GM23248 (cell line): ENCODE measurements at regions not wholly inside any gene's neighbourhood (a gene's known extent, or its start where the extent isn't known, plus 50 kb on each side); places are given as distances from the start of the nearest gene placed in this dataset.
"Not testable (repeated sequence)": the region's sequence is repeated elsewhere in the genome, so short reads cannot be mapped to it uniquely, and the experiment has no call there.

Experiments used
- DNase-seq: peaks from one replicate; pipeline ENCODE4 v3.0.0-alpha.2; 2015
- H2AFZ ChIP-seq: fragments of 200-600 bp; sonication (generic); 2 replicates; pipeline ENCODE4 v1.6.1; 2016; ENCODE audit warnings: antibody characterized with exemption
- H3F3A ChIP-seq: fragments of 200-600 bp; sonication (generic); 2 replicates; pipeline ENCODE4 v1.6.1; 2016; ENCODE audit warnings: mild to moderate bottlenecking, antibody characterized with exemption, mixed run types; ENCODE audit not compliant: insufficient read depth
- H3K27ac ChIP-seq: fragments of 200-600 bp; sonication (generic); 2 replicates; pipeline ENCODE4 v1.5.1; 2016; ENCODE audit warnings: mild to moderate bottlenecking
- H3K27me3 ChIP-seq: fragments of 200-600 bp; sonication (generic); replicated peaks from 2 replicates; pipeline ENCODE4 v1.6.1; 2016; ENCODE audit warnings: mild to moderate bottlenecking; ENCODE audit not compliant: insufficient read depth
- H3K36me3 ChIP-seq: fragments of 200-600 bp; sonication (generic); 2 replicates; pipeline ENCODE4 v1.6.1; 2016; ENCODE audit warnings: low read depth, mild to moderate bottlenecking
- H3K4me1 ChIP-seq: fragments of 200-600 bp; sonication (generic); 2 replicates; pipeline ENCODE4 v1.6.1; 2016; ENCODE audit warnings: mild to moderate bottlenecking; ENCODE audit not compliant: insufficient read depth
- H3K4me2 ChIP-seq: fragments of 200-600 bp; sonication (generic); one replicate; pipeline ENCODE4 v1.6.1; 2016; ENCODE audit warnings: mild to moderate bottlenecking; ENCODE audit not compliant: unreplicated experiment
- H3K4me3 ChIP-seq: fragments of 200-600 bp; sonication (generic); 2 replicates; pipeline ENCODE4 v1.5.1; 2016; ENCODE audit warnings: mild to moderate bottlenecking
- H3K79me2 ChIP-seq: fragments of 200-600 bp; sonication (generic); 2 replicates; pipeline ENCODE4 v1.6.1; 2016; ENCODE audit warnings: mild to moderate bottlenecking; ENCODE audit not compliant: insufficient read depth
- H3K9ac ChIP-seq: fragments of 200-600 bp; sonication (generic); 2 replicates; pipeline ENCODE4 v1.6.1; 2016; ENCODE audit warnings: mild to moderate bottlenecking
- H3K9me2 ChIP-seq: fragments of 200-600 bp; sonication (generic); 2 replicates; pipeline ENCODE4 v1.6.1; 2016; ENCODE audit warnings: mixed run types, mild to moderate bottlenecking, moderate library complexity; ENCODE audit not compliant: insufficient read depth
- H3K9me3 ChIP-seq: fragments of 200-600 bp; sonication (generic); one replicate; pipeline ENCODE4 v1.6.1; 2017; ENCODE audit warnings: low read depth
- H4K20me1 ChIP-seq: fragments of 200-600 bp; sonication (generic); 2 replicates; pipeline ENCODE4 v1.6.0; 2016; ENCODE audit not compliant: insufficient read depth
- EZH2 ChIP-seq: fragments of 200-600 bp; sonication (generic); IDR thresholded peaks from 2 replicates; pipeline ENCODE4 v1.6.1; 2018; ENCODE audit warnings: antibody characterized with exemption, mild to moderate bottlenecking; ENCODE audit not compliant: insufficient read depth, poor library complexity, severe bottlenecking
- EZH2phosphoT487 ChIP-seq: fragments of 200-600 bp; sonication (generic); IDR thresholded peaks from 2 replicates; pipeline ENCODE4 v1.6.1; 2018; ENCODE audit warnings: antibody characterized with exemption, moderate library complexity, mild to moderate bottlenecking, low read depth; ENCODE audit not compliant: insufficient read depth
- WGBS, 2 experiments: methylation state at CpG; one replicate each; pipeline ENCODE4 v1.1.6; 2015 to 2017; ENCODE audit warnings: low lambda C conversion rate in 2 of 2, low coverage in 1 of 2; ENCODE audit errors: missing lambda C conversion rate in 2 of 2; 5-methylcytosine and 5-hydroxymethylcytosine counted together
- in situ Hi-C: fragments of 300-500 bp; cut with MboI; formaldehyde crosslinking; loops from 2 replicates; pipeline ENCODE4 v1.15.0; 2020

DNA sequence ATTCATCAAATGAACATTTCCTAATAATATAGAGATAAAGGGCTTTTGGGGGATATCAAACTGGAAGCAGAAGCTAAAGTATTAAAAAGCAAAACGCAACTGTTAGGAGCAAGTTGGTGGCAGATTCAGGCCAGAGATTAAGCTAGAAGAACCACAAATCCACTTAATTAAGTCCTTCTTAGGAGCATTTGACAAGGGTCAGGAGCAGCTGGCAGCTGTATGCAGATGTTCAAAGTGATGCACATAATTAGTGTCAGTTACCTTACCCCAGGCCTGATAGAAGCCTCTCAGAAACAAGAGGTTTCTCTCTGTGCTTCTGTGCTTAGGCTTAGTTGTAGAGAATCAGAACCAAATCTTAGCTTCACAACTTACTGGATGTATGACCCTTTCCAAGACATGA, 546.5 kb upstream of the ANO5 start:
- no peak for TF ChIP-seq EZH2
- no peak for TF ChIP-seq EZH2phosphoT487
- in situ Hi-C loops: no loop called here

DNA sequence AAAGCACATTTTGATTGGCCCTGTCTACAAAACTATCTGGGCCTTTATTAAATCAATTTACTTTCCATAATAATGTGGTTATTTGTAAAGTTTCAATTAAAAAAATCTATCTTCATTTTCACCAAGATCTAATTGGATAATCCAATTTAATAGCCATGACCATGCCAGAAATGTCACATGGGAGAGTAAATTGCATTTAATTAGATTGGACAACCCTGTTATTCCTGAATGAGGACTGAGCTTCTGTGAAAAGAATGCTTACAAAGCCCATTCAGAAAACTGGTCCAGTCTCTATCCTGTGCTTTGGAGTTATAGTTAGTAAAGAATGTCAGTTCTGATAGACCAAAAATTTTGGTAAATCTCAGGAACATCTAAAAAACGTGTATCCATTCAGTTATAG, 541.9 kb upstream of the ANO5 start:
- in situ Hi-C loops: no loop called here
- WGBS, 2 experiments: 2 to 3% methylated on average over 1 of the region's 1 CpG
- TF ChIP-seq EZH2 (no peak), EZH2phosphoT487 (no peak)

More for the DNA sequence above, 546.5 kb upstream of the ANO5 start:
- Histone ChIP-seq H3K9ac (no peak overlapping the region), H3K79me2 (no peaks in the 10 kb centered on the region), H3K4me1 (no peaks in the 10 kb centered on the region), H3K4me3 (no peak overlapping the region), H4K20me1 (no peaks in the 10 kb centered on the region), H3K36me3 (no peaks in the 10 kb centered on the region), H3F3A (no peaks in the 10 kb centered on the region), H3K27me3 (no peaks in the 10 kb centered on the region), H3K9me2 (no peaks in the 10 kb centered on the region), H3K4me2 (no peak overlapping the region), H3K27ac (no peak overlapping the region), H2AFZ (no peak overlapping the region), H3K9me3 (no peaks in the 10 kb centered on the region)
- no peak for DNase-seq
- 0 to 3% methylated on average over 1 of the region's 1 CpG for WGBS, 2 experiments

DNA sequence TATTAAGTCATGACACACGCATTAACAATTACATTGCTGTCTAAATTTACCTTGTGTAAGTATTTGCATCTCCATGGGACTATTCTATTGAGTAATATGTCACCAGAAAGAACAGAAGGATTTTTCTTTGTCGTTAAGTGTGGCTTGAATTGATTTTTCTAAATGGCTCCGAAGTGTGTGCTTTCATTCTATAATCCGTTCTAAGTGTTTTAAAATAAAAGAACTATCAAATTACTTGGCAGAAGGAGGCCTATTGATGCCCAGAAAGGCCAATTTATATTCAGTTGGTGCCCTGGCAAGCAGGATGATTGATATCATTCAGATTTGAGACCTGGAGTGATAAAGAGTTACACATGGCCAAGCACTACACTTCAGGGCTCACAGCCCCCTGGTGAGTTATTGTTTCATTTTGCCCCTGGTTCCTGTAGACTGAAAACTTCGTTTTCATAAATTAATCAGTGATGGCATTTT, 538.9 kb upstream of the ANO5 start:
- WGBS, 2 experiments: 7 to 8% methylated on average over 5 of the region's 5 CpGs

More for the DNA sequence above, 541.9 kb upstream of the ANO5 start:
- H3K27me3 ChIP-seq: no peaks in the 10 kb centered on the region
- no peaks in the 10 kb centered on the region for H4K20me1 ChIP-seq
- DNase-seq: no peak
- no peak overlapping the region for H3K9ac ChIP-seq
- H3F3A ChIP-seq: no peaks in the 10 kb centered on the region
- no peaks in the 10 kb centered on the region for H3K36me3 ChIP-seq
- H3K9me2 ChIP-seq: no peaks in the 10 kb centered on the region
- H3K4me1 ChIP-seq: no peaks in the 10 kb centered on the region
- H3K9me3 ChIP-seq: no peaks in the 10 kb centered on the region
- H3K4me3 ChIP-seq: no peak overlapping the region
- H3K79me2 ChIP-seq: no peaks in the 10 kb centered on the region
- no peak overlapping the region for H3K4me2 ChIP-seq
- no peak overlapping the region for H3K27ac ChIP-seq
- no peak overlapping the region for H2AFZ ChIP-seq

DNA sequence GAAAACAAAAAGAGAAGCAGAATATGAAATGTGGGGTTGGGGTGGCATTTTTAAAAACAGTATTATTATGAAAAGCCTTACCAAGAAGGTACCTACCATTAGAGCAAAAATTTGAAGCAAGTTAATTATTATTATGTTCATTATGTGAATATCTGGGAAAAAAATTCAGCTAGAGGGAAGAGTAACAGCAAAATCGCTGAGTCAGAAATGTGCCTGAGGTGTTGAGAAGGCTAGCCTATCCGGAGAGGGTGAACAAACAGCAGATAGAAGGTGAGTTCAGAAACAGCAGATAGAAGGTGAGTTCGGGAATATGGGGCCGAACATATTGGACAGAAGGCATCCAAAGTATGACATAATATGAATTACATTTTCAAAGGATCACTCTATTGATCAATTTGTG, 536.8 kb upstream of the ANO5 start:
- WGBS, 2 experiments: 29 to 41% methylated on average over 4 of the region's 4 CpGs
- Histone ChIP-seq H3K27me3 (no peaks in the 10 kb centered on the region), H3K9me2 (no peaks in the 10 kb centered on the region), H3F3A (no peaks in the 10 kb centered on the region), H3K9ac (no peak overlapping the region), H4K20me1 (no peaks in the 10 kb centered on the region), H3K9me3 (no peaks in the 10 kb centered on the region), H3K36me3 (no peaks in the 10 kb centered on the region), H3K79me2 (no peaks in the 10 kb centered on the region), H2AFZ (no peak overlapping the region), H3K4me1 (no peaks in the 10 kb centered on the region), H3K4me2 (no peak overlapping the region), H3K4me3 (no peak overlapping the region), H3K27ac (no peak overlapping the region)
- TF ChIP-seq EZH2phosphoT487: no peak
- no peak for DNase-seq
- in situ Hi-C loops: no loop called here

More for the DNA sequence above, 538.9 kb upstream of the ANO5 start:
- Histone ChIP-seq H2AFZ (no peak overlapping the region), H3F3A (no peaks in the 10 kb centered on the region), H3K79me2 (no peaks in the 10 kb centered on the region), H3K36me3 (no peaks in the 10 kb centered on the region), H3K4me2 (no peak overlapping the region), H3K27ac (no peak overlapping the region), H3K9ac (no peak overlapping the region), H3K9me3 (no peaks in the 10 kb centered on the region), H4K20me1 (no peaks in the 10 kb centered on the region), H3K9me2 (no peaks in the 10 kb centered on the region), H3K27me3 (no peaks in the 10 kb centered on the region), H3K4me3 (no peak overlapping the region), H3K4me1 (no peaks in the 10 kb centered on the region)
- no peak for DNase-seq
- TF ChIP-seq EZH2phosphoT487 (no peak), EZH2 (no peak)
- in situ Hi-C loops: no loop called here

DNA sequence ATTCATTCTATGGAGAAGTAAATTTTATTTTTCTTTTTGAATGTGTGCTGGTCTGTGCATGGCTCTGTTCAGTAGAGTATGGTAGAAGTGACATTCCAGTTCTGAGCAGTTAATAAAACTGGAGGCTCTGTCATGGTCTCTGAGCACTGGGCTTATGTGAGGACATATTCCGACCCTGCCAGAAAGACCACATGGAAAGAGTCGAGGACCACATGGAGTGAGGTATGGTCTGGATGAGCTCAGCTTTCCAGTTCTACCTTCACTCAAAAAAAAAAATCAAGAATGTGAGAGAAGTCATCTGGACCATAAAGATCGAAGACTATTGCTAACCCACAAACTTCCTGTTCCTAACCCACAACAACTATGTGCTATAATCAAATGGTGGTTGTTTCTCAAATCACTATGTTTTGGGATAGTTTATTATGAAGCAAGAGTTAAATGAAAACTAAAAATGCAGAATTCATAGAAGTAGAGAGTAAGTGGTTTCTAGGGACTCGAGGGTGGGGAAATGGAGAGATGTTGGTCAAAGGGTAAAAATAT, 534.2 kb upstream of the ANO5 start:
- no peak overlapping the region for H3K9ac ChIP-seq
- H3K79me2 ChIP-seq: no peaks in the 10 kb centered on the region
- no peaks in the 10 kb centered on the region for H3K9me3 ChIP-seq
- H4K20me1 ChIP-seq: no peaks in the 10 kb centered on the region
- no peak for DNase-seq
- TF ChIP-seq EZH2: no peak
- no peak for TF ChIP-seq EZH2phosphoT487
- no peak overlapping the region for H3K4me3 ChIP-seq
- in situ Hi-C loops: no loop called here
- no peak overlapping the region for H3K4me2 ChIP-seq
- H3F3A ChIP-seq: no peaks in the 10 kb centered on the region
- no peaks in the 10 kb centered on the region for H3K36me3 ChIP-seq
- H3K4me1 ChIP-seq: no peaks in the 10 kb centered on the region
- H3K27me3 ChIP-seq: no peaks in the 10 kb centered on the region
- H3K9me2 ChIP-seq: no peaks in the 10 kb centered on the region
- H2AFZ ChIP-seq: no peak overlapping the region
- 18 to 24% methylated on average over 4 of the region's 4 CpGs for WGBS, 2 experiments
- H3K27ac ChIP-seq: no peak overlapping the region

DNA sequence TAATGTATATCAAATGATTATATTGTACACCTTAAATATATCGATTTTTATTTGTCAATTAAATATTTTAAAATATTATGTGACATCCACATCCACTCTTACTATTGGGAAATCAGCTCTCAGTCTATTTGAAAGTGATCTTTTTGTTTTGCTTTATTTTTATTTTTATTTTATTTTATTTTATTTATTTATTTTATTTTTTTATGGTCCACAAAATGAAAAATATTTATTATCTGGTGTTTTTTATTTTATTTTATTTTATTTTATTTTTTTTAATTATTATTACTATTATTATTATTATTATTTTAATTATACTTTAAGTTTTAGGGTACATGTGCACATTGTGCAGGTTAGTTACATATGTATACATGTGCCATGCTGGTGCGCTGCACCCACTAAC, 533.5 kb upstream of the ANO5 start:
- H3F3A ChIP-seq, H3K4me3 ChIP-seq, H3K9me3 ChIP-seq, H3K79me2 ChIP-seq, H3K4me2 ChIP-seq, H3K27me3 ChIP-seq, in situ Hi-C loops, H3K4me1 ChIP-seq, H3K9ac ChIP-seq, H4K20me1 ChIP-seq, H2AFZ ChIP-seq, DNase-seq, H3K27ac ChIP-seq, H3K9me2 ChIP-seq, H3K36me3 ChIP-seq: not testable (repeated sequence)
- 7 to 46% methylated on average over 1 to 2 of the region's 2 CpGs for WGBS, 2 experiments
